ENCODE measurements at regions not wholly inside any gene's neighbourhood (a gene's known extent, or its start where the extent isn't known, plus 50 kb on each side); places are given as distances from the start of the nearest gene placed in this dataset.

- 82 to 97% methylated on average over 3 to 4 of the region's 6 CpGs for WGBS, 2 experiments (ENCODE audit: insufficient coverage in 2 of 2)
- no peak overlapping the region for H3K27ac ChIP-seq (ENCODE audit: low read depth, low read length, severe bottlenecking)
Observed at GRCh38 chr2:220101980-220102379, 474.6 kb downstream of the SLC4A3 start.

GRCh38 chr2:220103596-220103995 lies 476.2 kb downstream of the SLC4A3 start:
- Histone ChIP-seq H3K36me3 (ENCODE audit: control insufficient read depth, insufficient read depth, low read length) (no peaks in the 10 kb centered on the region), H3K4me3 (ENCODE audit: extremely low read depth, insufficient read depth, low read length, poor library complexity, severe bottlenecking) (no peak overlapping the region), H3K9me3 (ENCODE audit: control insufficient read depth, low read length) (no peaks in the 10 kb centered on the region), H3K27ac (ENCODE audit: low read depth, low read length, severe bottlenecking) (no peak overlapping the region), H3K4me1 (ENCODE audit: control insufficient read depth, insufficient read depth, low read length, poor library complexity, severe bottlenecking) (no peaks in the 10 kb centered on the region)
- WGBS, 2 experiments (ENCODE audit: insufficient coverage in 2 of 2): 89% methylated on average over 1 of the region's 2 CpGs; no CpG with 5 or more reads in 1 of the 2 experiments

More at GRCh38 chr2:220101980-220102379, 474.6 kb downstream of the SLC4A3 start:
- H3K4me3 ChIP-seq (ENCODE audit: extremely low read depth, insufficient read depth, low read length, poor library complexity, severe bottlenecking): no peak overlapping the region
- H3K36me3 ChIP-seq (ENCODE audit: control insufficient read depth, insufficient read depth, low read length): no peaks in the 10 kb centered on the region
- H3K9me3 ChIP-seq (ENCODE audit: control insufficient read depth, low read length): no peaks in the 10 kb centered on the region
- peaks cover 7% of the 10 kb centered on the region for H3K4me1 ChIP-seq (ENCODE audit: control insufficient read depth, insufficient read depth, low read length, poor library complexity, severe bottlenecking)

DNA sequence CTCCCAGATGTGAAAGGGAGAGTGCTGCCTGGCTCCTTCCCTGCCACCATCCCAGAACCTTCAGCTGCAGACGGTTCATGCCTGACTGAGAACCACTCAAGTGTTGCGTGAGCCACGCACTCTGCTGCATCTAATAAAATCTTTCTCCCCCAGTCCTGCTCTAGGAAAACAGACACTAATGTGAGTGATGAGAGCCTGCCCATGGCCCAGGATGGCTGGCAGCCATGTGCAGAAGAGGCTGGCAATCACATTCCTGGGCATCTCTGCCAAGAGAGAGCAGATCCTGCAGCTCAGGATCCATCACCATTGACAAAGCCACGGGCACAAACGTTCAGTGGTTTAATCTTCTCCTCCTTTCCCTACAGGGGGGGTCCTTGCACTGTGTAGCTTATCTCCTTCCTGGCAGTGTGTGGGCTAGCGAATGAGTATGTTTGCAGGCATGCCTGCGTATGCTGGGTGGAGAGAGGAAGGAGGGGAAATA lies 477.5 kb downstream of the SLC4A3 start:
- Histone ChIP-seq H3K27ac (ENCODE audit: low read depth, low read length, severe bottlenecking) (no peak overlapping the region), H3K9me3 (ENCODE audit: control insufficient read depth, low read length) (no peaks in the 10 kb centered on the region)

DNA sequence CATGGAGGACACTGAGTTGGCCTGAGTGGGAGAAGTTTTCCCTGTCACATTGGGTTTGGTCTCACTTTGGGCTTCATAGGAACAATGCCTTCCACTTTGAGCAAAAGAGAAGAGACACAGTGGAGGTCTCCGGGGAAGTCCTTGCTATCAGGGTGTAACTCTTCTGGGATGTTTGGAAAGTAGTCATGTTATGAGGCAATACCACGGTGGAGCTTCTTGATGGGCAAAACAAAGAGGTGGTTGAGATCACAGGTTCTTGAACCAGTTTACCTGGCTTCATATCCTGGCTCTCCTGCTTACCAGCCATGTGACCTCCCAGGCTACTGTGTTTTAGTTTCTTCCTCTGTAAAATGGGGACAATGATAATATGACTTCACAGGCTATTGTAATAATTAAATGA lies 478.6 kb downstream of the SLC4A3 start:
- Histone ChIP-seq H3K27ac (ENCODE audit: low read depth, low read length, severe bottlenecking) (no peak overlapping the region), H3K36me3 (ENCODE audit: control insufficient read depth, insufficient read depth, low read length) (no peaks in the 10 kb centered on the region), H3K4me1 (ENCODE audit: control insufficient read depth, insufficient read depth, low read length, poor library complexity, severe bottlenecking) (no peaks in the 10 kb centered on the region), H3K4me3 (ENCODE audit: extremely low read depth, insufficient read depth, low read length, poor library complexity, severe bottlenecking) (no peak overlapping the region), H3K9me3 (ENCODE audit: control insufficient read depth, low read length) (no peaks in the 10 kb centered on the region)
- WGBS, 2 experiments (ENCODE audit: insufficient coverage in 2 of 2): 100% methylated on average over 1 to 2 of the region's 2 CpGs

More for the DNA sequence above, 477.5 kb downstream of the SLC4A3 start:
- no peaks in the 10 kb centered on the region for H3K4me1 ChIP-seq (ENCODE audit: control insufficient read depth, insufficient read depth, low read length, poor library complexity, severe bottlenecking)
- H3K4me3 ChIP-seq (ENCODE audit: extremely low read depth, insufficient read depth, low read length, poor library complexity, severe bottlenecking): no peak overlapping the region
- 50 to 59% methylated on average over 4 of the region's 7 CpGs for WGBS, 2 experiments (ENCODE audit: insufficient coverage in 2 of 2)
- H3K36me3 ChIP-seq (ENCODE audit: control insufficient read depth, insufficient read depth, low read length): no peaks in the 10 kb centered on the region

GRCh38 chr2:220107380-220107791 lies 480.0 kb downstream of the SLC4A3 start:
- Histone ChIP-seq H3K4me3 (ENCODE audit: extremely low read depth, insufficient read depth, low read length, poor library complexity, severe bottlenecking) (no peak overlapping the region), H3K36me3 (ENCODE audit: control insufficient read depth, insufficient read depth, low read length) (no peaks in the 10 kb centered on the region), H3K4me1 (ENCODE audit: control insufficient read depth, insufficient read depth, low read length, poor library complexity, severe bottlenecking) (no peaks in the 10 kb centered on the region), H3K9me3 (ENCODE audit: control insufficient read depth, low read length) (no peaks in the 10 kb centered on the region), H3K27ac (ENCODE audit: low read depth, low read length, severe bottlenecking) (no peak overlapping the region)
- WGBS, 2 experiments (ENCODE audit: insufficient coverage in 2 of 2): 100% methylated on average over 1 of the region's 4 CpGs; no CpG with 5 or more reads in 1 of the 2 experiments

DNA sequence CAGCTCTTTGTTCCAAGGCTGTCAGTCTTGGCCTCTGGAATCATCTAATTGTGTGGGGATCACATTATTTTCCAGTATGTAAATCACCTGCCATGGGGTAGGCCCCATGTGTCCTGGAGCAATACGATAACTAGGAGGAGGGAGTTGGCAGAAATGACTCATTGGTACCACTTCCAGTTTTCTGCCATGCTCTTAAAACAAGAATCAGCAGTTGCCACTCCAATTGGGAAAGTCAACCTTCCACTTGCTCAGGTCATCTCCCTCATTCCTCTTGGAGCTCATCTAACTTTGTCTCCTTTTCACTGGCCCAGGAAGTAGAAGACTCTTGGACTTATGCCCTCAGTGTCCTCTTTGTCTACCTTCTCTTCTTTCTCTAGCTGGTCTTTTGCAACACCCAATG lies 487.0 kb downstream of the SLC4A3 start:
- H3K4me1 ChIP-seq (ENCODE audit: control insufficient read depth, insufficient read depth, low read length, poor library complexity, severe bottlenecking): no peaks in the 10 kb centered on the region
- peaks cover 12% of the 10 kb centered on the region for H3K9me3 ChIP-seq (ENCODE audit: control insufficient read depth, low read length)
- H3K4me3 ChIP-seq (ENCODE audit: extremely low read depth, insufficient read depth, low read length, poor library complexity, severe bottlenecking): no peak overlapping the region
- H3K27ac ChIP-seq (ENCODE audit: low read depth, low read length, severe bottlenecking): no peak overlapping the region
- WGBS, 2 experiments (ENCODE audit: insufficient coverage in 2 of 2): 100% methylated on average over 1 of the region's 1 CpG; no CpG with 5 or more reads in 1 of the 2 experiments
- H3K36me3 ChIP-seq (ENCODE audit: control insufficient read depth, insufficient read depth, low read length): no peaks in the 10 kb centered on the region

DNA sequence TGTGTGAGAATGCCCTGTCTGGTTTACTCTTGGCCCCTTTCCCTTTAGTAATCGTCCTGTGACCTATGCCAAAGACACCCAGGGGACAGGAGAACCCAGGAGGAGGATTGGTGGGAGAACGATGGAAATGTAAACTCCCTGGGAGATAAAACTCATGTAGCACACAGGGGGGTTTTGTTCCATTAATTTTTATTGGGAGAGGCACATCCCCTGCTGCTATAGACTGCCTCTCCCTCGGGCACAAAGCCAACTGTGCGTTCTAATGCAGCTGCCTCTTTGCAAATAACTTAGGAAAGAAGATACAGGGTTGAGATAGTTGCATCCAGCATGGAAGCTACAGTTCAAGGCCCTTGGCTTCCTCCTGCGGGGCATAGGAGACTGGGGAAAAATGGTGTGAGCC lies 489.6 kb downstream of the SLC4A3 start:
- H3K27ac ChIP-seq (ENCODE audit: low read depth, low read length, severe bottlenecking): no peak overlapping the region
- H3K4me1 ChIP-seq (ENCODE audit: control insufficient read depth, insufficient read depth, low read length, poor library complexity, severe bottlenecking): no peaks in the 10 kb centered on the region
- WGBS, 2 experiments (ENCODE audit: insufficient coverage in 2 of 2): 87 to 90% methylated on average over 3 to 4 of the region's 5 CpGs
- no peaks in the 10 kb centered on the region for H3K36me3 ChIP-seq (ENCODE audit: control insufficient read depth, insufficient read depth, low read length)
- no peak overlapping the region for H3K4me3 ChIP-seq (ENCODE audit: extremely low read depth, insufficient read depth, low read length, poor library complexity, severe bottlenecking)
- peaks cover 12% of the 10 kb centered on the region for H3K9me3 ChIP-seq (ENCODE audit: control insufficient read depth, low read length)

GRCh38 chr2:220120041-220120440 lies 492.6 kb downstream of the SLC4A3 start:
- 86 to 100% methylated on average over 1 of the region's 2 CpGs for WGBS, 2 experiments (ENCODE audit: insufficient coverage in 2 of 2)
- H3K36me3 ChIP-seq (ENCODE audit: control insufficient read depth, insufficient read depth, low read length): no peaks in the 10 kb centered on the region
- H3K9me3 ChIP-seq (ENCODE audit: control insufficient read depth, low read length): peaks cover 3% of the 10 kb centered on the region
- H3K4me3 ChIP-seq (ENCODE audit: extremely low read depth, insufficient read depth, low read length, poor library complexity, severe bottlenecking): no peak overlapping the region
- no peak overlapping the region for H3K27ac ChIP-seq (ENCODE audit: low read depth, low read length, severe bottlenecking)
- H3K4me1 ChIP-seq (ENCODE audit: control insufficient read depth, insufficient read depth, low read length, poor library complexity, severe bottlenecking): no peaks in the 10 kb centered on the region

- no peaks in the 10 kb centered on the region for H3K4me1 ChIP-seq (ENCODE audit: control insufficient read depth, insufficient read depth, low read length, poor library complexity, severe bottlenecking)
- no peaks in the 10 kb centered on the region for H3K9me3 ChIP-seq (ENCODE audit: control insufficient read depth, low read length)
- no peaks in the 10 kb centered on the region for H3K36me3 ChIP-seq (ENCODE audit: control insufficient read depth, insufficient read depth, low read length)
- WGBS, 2 experiments (ENCODE audit: insufficient coverage in 2 of 2): 86 to 92% methylated on average over 1 of the region's 2 CpGs
- no peak overlapping the region for H3K27ac ChIP-seq (ENCODE audit: low read depth, low read length, severe bottlenecking)
- H3K4me3 ChIP-seq (ENCODE audit: extremely low read depth, insufficient read depth, low read length, poor library complexity, severe bottlenecking): no peak overlapping the region
Observed at GRCh38 chr2:220123751-220124150, 496.3 kb downstream of the SLC4A3 start.

DNA sequence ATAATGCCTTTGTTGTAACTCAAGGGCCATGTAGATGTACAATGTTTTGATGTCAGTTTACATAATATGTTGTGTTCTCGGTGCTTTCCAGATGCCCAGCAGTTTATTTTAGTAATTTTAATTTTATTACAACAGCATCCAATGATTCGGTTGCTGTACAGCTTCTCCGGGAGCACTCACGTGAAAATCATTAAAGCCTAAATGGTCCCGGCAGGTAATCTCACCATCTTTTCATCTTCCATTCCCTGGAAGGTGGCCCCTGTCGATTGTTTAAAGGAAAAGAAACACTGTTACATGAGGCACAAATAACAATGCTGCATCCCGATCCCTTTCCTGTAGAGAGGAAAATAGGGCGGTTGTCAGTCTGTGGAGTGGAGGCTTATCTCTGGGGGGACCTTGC lies 498.1 kb downstream of the SLC4A3 start:
- Histone ChIP-seq H3K36me3 (ENCODE audit: control insufficient read depth, insufficient read depth, low read length) (no peaks in the 10 kb centered on the region), H3K4me1 (ENCODE audit: control insufficient read depth, insufficient read depth, low read length, poor library complexity, severe bottlenecking) (no peaks in the 10 kb centered on the region), H3K27ac (ENCODE audit: low read depth, low read length, severe bottlenecking) (no peak overlapping the region), H3K9me3 (ENCODE audit: control insufficient read depth, low read length) (peaks cover 3% of the 10 kb centered on the region), H3K4me3 (ENCODE audit: extremely low read depth, insufficient read depth, low read length, poor library complexity, severe bottlenecking) (no peak overlapping the region)
- WGBS, 2 experiments (ENCODE audit: insufficient coverage in 2 of 2): 94 to 98% methylated on average over 6 to 7 of the region's 8 CpGs

DNA sequence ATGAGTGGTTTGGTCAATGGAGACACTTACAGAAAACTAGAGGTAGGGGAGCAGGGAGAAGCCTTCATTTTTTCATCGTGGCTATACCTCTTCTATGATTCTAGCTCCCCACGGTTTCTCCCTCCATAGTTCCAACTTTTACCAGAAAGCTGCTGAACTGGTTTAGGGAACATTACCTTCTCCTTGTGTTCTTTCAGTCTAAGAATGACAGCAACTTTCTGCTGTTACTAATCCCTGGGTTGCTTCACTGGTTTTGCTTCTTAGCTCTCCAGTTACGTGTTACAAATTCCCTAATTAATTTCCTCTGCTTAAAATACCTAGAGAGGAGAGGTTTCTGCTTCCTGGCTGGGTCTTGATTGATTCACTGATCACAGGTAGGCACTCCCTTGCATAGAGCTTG lies 499.9 kb downstream of the SLC4A3 start:
- H3K27ac ChIP-seq (ENCODE audit: low read depth, low read length, severe bottlenecking): no peak overlapping the region
- no peaks in the 10 kb centered on the region for H3K4me1 ChIP-seq (ENCODE audit: control insufficient read depth, insufficient read depth, low read length, poor library complexity, severe bottlenecking)
- 67% methylated on average over 2 of the region's 3 CpGs for WGBS, 2 experiments (ENCODE audit: insufficient coverage in 2 of 2)
- no peak overlapping the region for H3K4me3 ChIP-seq (ENCODE audit: extremely low read depth, insufficient read depth, low read length, poor library complexity, severe bottlenecking)
- H3K36me3 ChIP-seq (ENCODE audit: control insufficient read depth, insufficient read depth, low read length): no peaks in the 10 kb centered on the region
- H3K9me3 ChIP-seq (ENCODE audit: control insufficient read depth, low read length): peaks cover 6% of the 10 kb centered on the region

Data from mesodermal cell (in vitro differentiated cells).